ENCODE measurements at regions not wholly inside any gene's neighbourhood (a gene's known extent, or its start where the extent isn't known, plus 50 kb on each side); places are given as distances from the start of the nearest gene placed in this dataset.

GRCh38 chr2:111696226-111696625, 187.8 kb downstream of the ANAPC1 start:
- ChIA-PET POLR2A (interaction anchor here (1.4 kb wide), 1 partner anchor 576 kb away, joined by 3 read pairs; no protein-coding TSS in a partner anchor), CTCF (no interaction called here)
- no peak for DNase-seq

GRCh38 chr2:111697560-111697959, 186.4 kb downstream of the ANAPC1 start:
- Histone ChIP-seq H3F3A (replicated peaks; ENCODE audit: insufficient read depth) (peaks cover 18% of the 10 kb centered on the region), H3K27me3 (ENCODE audit: insufficient read depth) (no peaks in the 10 kb centered on the region), H3K27ac (ENCODE audit: low read depth in 2 of 2, low read length in 1 of 2) (no peak overlapping the region; a peak in 1 of 4 replicates), H3K36me3 (replicated peaks in 1 of 2; ENCODE audit: control insufficient read depth in 1 of 2, insufficient read depth in 2 of 2, low read length in 1 of 2) (no peaks in the 10 kb centered on the region), H3K9ac (no peak overlapping the region), H3K4me2 (no peak overlapping the region), H3K4me3 (ENCODE audit: low read depth in 2 of 2, low read length in 1 of 2) (no peak overlapping the region), H3K9me2 (no peaks in the 10 kb centered on the region), H2AFZ (ENCODE audit: low read depth) (no peak overlapping the region), H3K4me1 (ENCODE audit: control insufficient read depth in 1 of 2, insufficient read depth in 2 of 2, low read depth in 1 of 2, low read length in 1 of 2) (peaks cover 5 to 9% of the 10 kb centered on the region in 2 experiments; a peak in 2 of 4 replicates), H4K20me1 (ENCODE audit: insufficient read depth) (no peaks in the 10 kb centered on the region), H3K9me3 (no peaks in the 10 kb centered on the region; the same call in 1 of the 2 replicates), H3K79me2 (ENCODE audit: insufficient read depth) (no peaks in the 10 kb centered on the region)
- 98% methylated on average over 8 of the region's 8 CpGs for WGBS (ENCODE audit: low lambda C conversion rate)
- DNase-seq = no peak
- ChIA-PET CTCF (interaction anchor here (1.1 kb wide), 1 partner anchor 10 kb away, joined by 3 read pairs; no protein-coding TSS in a partner anchor), POLR2A (no interaction called here)
- TF ChIP-seq TCF12 (IDR thresholded peaks at IDR 0.05) (no peak), REST (IDR thresholded peaks at IDR 0.05; ENCODE audit: low read depth, low read length) (no peak), RAD21 (IDR thresholded peaks at IDR 0.05; ENCODE audit: low read length) (no peak), JUND (IDR thresholded peaks at IDR 0.05) (no peak), SMC3 (IDR thresholded peaks at IDR 0.05; ENCODE audit: low read depth, low read length) (no peak), GATA2 (CRISPR knock-in tag; IDR thresholded peaks at IDR 0.05) (no peak), GABPA (IDR thresholded peaks at IDR 0.05; ENCODE audit: low read depth) (no peak), RFX5 (IDR thresholded peaks at IDR 0.05; ENCODE audit: low read length) (no peak), RXRA (IDR thresholded peaks at IDR 0.05; ENCODE audit: borderline replicate concordance, low read depth) (no peak), FOXM1 (IDR thresholded peaks at IDR 0.05; ENCODE audit: low read depth) (no peak), NFIC (IDR thresholded peaks at IDR 0.05; ENCODE audit: borderline replicate concordance) (no peak), PBX3 (IDR thresholded peaks at IDR 0.05) (no peak), ELF1 (IDR thresholded peaks at IDR 0.05) (no peak), POLR2AphosphoS5 (IDR thresholded peaks at IDR 0.05; ENCODE audit: low read depth, low read length) (no peak), TAF1 (IDR thresholded peaks at IDR 0.05; ENCODE audit: borderline replicate concordance, low read depth, low read length) (no peak), YY1 (IDR thresholded peaks at IDR 0.05; ENCODE audit: low read depth) (no peak), NRF1 (IDR thresholded peaks at IDR 0.05; ENCODE audit: low read depth, low read length) (no peak), MAX (IDR thresholded peaks at IDR 0.05; ENCODE audit: low read depth) (no peak)

More at GRCh38 chr2:111696226-111696625, 187.8 kb downstream of the ANAPC1 start:
- Histone ChIP-seq H3K9me3 (no peaks in the 10 kb centered on the region; the same call in 1 of the 2 replicates), H4K20me1 (ENCODE audit: insufficient read depth) (no peaks in the 10 kb centered on the region), H3K9ac (no peak overlapping the region), H3K36me3 (replicated peaks in 1 of 2; ENCODE audit: control insufficient read depth in 1 of 2, insufficient read depth in 2 of 2, low read length in 1 of 2) (no peaks in the 10 kb centered on the region), H3K27ac (ENCODE audit: low read depth in 2 of 2, low read length in 1 of 2) (no peak overlapping the region), H3F3A (replicated peaks; ENCODE audit: insufficient read depth) (peaks cover 18% of the 10 kb centered on the region), H3K27me3 (ENCODE audit: insufficient read depth) (no peaks in the 10 kb centered on the region), H3K4me1 (ENCODE audit: control insufficient read depth in 1 of 2, insufficient read depth in 2 of 2, low read depth in 1 of 2, low read length in 1 of 2) (peaks cover 2 to 9% of the 10 kb centered on the region in 2 experiments; a peak in 2 of 4 replicates), H3K79me2 (ENCODE audit: insufficient read depth) (no peaks in the 10 kb centered on the region), H2AFZ (ENCODE audit: low read depth) (no peak overlapping the region), H3K9me2 (no peaks in the 10 kb centered on the region), H3K4me3 (ENCODE audit: low read depth in 2 of 2, low read length in 1 of 2) (no peak overlapping the region), H3K4me2 (no peak overlapping the region)
- TF ChIP-seq MEF2A (IDR thresholded peaks at IDR 0.05; ENCODE audit: borderline replicate concordance, low read depth) = no peak
- TF ChIP-seq FOSL2 (IDR thresholded peaks at IDR 0.05; ENCODE audit: borderline replicate concordance, low read depth) = no peak
- no peak for TF ChIP-seq TEAD4 (IDR thresholded peaks at IDR 0.05; ENCODE audit: borderline replicate concordance, insufficient read depth)
- no peak for TF ChIP-seq FOXJ3 (CRISPR knock-in tag; IDR thresholded peaks at IDR 0.05)
- no peak for TF ChIP-seq JUND (IDR thresholded peaks at IDR 0.05)
- 94% methylated on average over 3 of the region's 3 CpGs for WGBS (ENCODE audit: low lambda C conversion rate)
